ENCODE measurements at regions not wholly inside any gene's neighbourhood (a gene's known extent, or its start where the extent isn't known, plus 50 kb on each side); places are given as distances from the start of the nearest gene placed in this dataset.

GRCh38 chr10:121171825-121172787 lies 320.9 kb downstream of the WDR11 start:
- DNase-seq (ENCODE audit: low read depth in 2 of 2) = no peak

GRCh38 chr10:121179006-121179405 lies 327.8 kb downstream of the WDR11 start:
- DNase-seq (ENCODE audit: low read depth in 2 of 2) = no peak

DNA sequence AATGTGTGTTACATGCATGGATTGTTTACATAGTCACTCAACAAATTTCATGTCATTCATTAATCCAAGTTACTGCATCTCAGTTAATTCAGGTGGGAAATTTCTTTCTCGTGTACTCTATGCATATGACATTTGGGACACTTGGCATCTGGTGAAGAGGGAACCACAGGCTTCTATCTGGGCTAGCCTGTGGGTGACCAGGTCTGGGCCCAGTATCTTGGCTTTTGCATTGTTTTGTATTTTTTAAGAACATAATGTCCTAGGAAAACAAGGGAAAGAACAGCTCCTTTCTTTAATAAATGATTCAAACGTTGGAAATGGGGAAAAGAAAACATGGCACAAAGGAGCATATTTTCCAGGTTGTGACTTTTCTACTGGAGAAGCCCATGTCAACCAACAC lies 331.1 kb downstream of the WDR11 start:
- DNase-seq (ENCODE audit: low read depth in 2 of 2) = no peak

DNA sequence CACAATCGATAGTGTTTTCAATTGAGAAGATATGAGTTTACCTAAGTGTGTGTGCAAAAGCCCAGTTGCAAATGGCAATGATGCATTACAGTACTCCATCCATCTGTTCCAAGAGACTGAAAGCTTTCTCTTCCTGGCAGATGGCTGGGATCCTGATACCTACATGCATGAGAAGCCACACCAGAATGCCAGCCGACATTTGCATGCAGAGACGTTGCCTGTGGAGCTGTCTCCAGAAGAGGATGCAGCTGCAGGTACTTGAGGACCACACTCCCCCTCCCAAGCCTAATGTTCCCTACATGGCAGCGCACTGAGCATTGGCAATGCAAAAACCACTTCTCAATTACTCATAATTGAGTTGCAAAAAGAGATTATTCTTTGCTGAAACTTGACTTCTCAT lies 332.1 kb downstream of the WDR11 start:
- no peak for DNase-seq (ENCODE audit: low read depth in 2 of 2)

DNA sequence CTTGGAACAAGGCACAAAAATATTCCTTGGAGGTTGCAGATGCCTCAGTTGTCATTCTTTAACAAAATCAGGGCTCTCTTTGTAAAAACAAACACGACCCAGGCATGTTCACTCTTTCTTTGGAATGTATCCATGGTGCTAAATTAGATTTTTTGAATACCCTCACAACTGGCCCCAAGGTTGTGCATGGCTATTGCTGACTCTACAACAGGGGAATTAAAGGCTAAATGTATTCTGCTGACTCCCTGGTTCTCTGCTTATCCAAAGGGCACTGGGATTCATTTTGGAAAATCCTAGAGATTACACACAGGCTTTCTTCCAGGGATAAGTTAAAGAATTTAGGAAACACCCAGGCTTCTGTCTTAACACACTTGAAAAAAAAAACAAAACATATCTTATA lies 332.5 kb downstream of the WDR11 start:
- no peak for DNase-seq (ENCODE audit: low read depth in 2 of 2)

- no peak for DNase-seq (ENCODE audit: low read depth in 2 of 2)
These were observed 334.8 kb downstream of the WDR11 start for GRCh38 chr10:121185816-121186455.

- no peak for DNase-seq (ENCODE audit: low read depth in 2 of 2)
These were observed 336.2 kb downstream of the WDR11 start for GRCh38 chr10:121187391-121187790.

DNA sequence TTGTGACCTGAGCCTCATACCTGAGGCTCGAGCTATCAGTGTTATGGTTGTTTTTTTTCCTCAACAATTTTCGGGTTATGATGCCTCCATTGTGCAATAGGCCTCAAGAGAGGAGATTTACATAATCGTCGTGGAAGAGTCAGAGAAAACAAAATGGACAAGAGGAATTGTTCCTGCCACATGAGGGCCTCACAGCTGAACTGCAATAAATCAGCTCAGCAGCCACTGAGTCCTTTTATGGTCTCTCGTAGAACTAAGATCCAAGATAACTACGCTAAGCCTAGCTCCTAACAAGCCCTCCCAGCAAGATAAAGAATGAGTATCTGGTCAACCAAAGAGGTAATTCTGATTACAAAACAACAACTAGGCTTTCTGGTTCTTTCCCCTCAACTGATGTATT lies 336.8 kb downstream of the WDR11 start:
- DNase-seq (ENCODE audit: low read depth in 2 of 2) = no peak

DNA sequence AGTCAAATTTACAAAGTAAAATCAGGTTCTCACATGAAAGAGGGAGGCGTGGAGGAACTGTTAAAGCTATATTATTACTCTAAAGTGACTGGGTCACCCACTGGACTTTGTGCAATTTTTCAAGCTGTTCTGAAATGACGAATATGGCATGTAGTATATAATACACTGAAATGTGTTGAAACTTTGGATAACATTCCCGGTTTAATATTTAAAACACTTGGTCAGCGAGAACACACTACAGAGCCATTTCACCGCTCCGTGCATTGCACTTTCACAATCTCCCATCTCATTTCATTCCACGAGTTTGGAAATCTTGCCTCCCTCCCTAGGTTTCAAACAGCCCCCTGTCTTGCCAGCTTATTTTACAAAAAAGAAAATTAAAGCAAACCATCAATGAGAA lies 337.9 kb downstream of the WDR11 start:
- DNase-seq (ENCODE audit: low read depth in 2 of 2) = no peak

DNA sequence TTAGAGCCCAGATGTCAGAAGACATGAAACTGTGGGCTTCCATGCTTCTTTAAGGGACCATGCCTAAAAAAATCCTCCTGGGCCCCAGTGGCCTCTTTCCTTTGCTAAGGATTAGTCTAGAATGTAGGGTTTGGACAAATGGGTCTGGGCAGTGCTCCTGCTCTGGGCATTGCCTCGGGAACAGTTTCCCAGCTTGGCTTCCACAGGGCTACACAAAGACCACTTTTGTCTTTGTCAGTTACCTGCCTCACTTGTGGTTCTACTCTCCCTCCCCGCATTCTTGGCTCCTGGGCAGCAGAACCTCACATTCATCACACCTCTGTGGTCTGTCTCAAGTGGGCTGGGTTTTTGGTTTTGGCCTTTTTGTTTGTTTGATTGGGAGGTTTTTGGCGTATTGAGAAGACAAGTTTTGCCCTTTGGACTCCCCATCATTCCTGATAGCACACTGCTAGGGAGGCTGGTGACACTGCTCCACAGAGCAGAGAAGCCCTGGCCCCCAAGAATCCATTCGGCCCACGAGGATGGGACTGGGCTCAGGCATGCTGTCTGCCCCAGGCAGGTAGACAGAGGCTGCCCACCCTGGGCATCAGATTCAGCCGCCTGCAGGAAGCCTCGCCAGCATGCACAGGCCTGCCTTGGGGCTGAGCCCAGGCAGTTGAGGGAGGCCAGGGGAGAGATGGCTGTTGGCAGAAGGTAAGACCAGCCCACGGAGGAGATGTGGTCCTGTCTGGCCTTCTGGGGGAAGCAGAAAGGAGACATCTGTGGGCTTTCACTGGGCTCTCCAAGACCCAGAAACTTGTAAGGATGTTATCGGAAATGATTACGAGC lies 343.7 kb downstream of the WDR11 start:
- no peak for DNase-seq (ENCODE audit: low read depth in 2 of 2)

DNA sequence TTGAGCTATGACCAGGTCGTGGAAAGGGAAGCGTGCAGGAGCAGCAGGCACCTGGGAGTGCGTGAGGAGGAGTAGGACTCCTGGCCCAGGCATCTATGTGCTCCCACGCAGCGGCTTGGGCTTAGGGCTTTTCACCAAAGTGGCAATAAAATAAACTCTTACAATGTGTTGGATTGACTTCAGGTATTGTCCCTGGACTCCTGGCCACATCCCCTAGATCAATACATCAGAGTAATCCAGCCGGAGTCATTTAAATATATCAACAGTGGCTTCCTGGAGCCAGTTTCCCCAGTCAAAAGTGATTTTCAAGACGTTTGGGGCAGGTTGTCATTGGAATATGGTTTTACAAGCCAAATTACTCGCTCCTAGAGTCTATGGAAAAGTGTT lies 344.4 kb downstream of the WDR11 start:
- no peak for DNase-seq (ENCODE audit: low read depth in 2 of 2)

DNA sequence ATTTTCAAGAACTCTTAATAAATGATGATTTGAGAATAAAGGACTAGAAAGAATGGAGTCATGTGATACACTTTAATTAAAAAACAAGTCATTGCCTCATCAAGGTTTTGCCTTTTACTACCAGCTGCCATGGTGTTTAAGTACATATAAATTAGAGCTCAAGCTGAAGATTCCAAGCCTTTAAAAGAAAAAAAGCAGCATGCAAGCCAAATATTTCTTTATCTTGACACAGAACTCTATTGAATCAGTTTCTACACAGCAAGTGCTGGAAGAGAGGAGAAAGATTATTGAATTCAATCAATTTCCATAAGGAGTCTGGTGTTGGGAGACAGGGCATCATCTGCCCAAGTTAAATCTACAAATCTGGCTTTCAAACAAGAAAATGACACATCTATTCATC lies 347.9 kb downstream of the WDR11 start:
- DNase-seq (ENCODE audit: low read depth in 2 of 2) = no peak

- no peak for DNase-seq (ENCODE audit: low read depth in 2 of 2)
These were observed 354.5 kb downstream of the WDR11 start for GRCh38 chr10:121205625-121206024.

GRCh38 chr10:121211446-121211845 lies 360.3 kb downstream of the WDR11 start:
- DNase-seq (ENCODE audit: low read depth in 2 of 2) = no peak

DNA sequence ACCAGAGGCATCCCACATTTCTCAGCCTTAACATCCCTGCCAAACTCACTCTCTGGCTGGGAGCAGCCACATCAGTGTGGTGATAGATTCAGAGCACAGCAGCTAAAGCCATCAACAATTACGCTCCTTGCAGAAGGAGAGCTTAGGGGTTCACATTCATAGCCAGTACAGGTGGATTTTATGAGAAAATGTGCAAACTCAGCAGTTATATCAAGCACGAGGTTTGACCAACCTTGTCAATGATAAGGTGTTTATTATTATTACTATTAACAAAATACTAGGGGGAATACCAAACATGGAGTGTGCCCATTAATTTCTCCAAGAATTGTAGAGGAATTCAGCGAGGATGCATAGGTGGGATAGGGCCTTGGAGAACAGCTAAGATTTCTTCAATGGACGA lies 362.3 kb downstream of the WDR11 start:
- DNase-seq (ENCODE audit: low read depth in 2 of 2) = no peak

DNA sequence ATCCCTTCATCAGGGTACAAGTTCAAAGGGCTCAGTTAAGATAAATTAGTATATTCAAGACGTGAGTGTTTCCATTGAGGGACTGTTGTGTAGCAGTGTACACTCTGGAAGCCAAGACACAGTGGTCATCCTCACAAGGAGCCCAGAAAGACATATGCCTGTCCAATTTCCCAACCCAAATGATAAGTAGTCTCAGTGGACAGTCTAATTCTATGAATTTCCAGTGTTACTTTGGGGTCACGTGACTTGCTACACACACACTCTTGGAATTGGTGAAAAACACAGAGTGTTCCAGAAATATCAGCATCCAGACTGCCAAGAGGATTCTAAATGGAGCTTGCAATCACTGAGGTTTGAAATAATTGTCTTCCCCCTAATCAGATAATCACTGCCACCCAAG lies 365.1 kb downstream of the WDR11 start:
- no peak for DNase-seq (ENCODE audit: low read depth in 2 of 2)

DNA sequence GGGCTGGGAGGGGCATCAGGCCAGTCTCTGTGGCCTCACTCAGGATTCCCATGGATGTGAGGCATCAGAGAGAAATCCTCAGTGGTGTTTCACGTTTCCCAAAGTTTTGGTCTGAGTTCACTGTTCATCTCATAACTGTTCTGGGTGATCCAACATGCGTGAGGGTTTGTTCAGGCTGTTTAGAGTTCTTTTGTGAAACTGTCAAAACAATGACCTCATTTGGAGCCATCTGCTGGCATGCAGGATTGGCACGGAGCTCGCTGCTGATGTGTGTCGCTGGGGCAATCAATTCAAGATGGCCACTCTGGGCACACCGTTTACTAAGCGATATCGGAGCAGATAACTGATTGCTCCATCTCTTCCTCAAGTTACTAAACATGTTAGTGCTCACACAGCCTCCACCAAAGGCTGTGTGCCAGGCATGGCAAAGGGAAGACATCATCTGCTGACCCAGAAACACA lies 365.6 kb downstream of the WDR11 start:
- DNase-seq (ENCODE audit: low read depth in 2 of 2) = no peak

GRCh38 chr10:121217331-121217730 lies 366.2 kb downstream of the WDR11 start:
- no peak for DNase-seq (ENCODE audit: low read depth in 2 of 2)

GRCh38 chr10:121221072-121221471 lies 369.9 kb downstream of the WDR11 start:
- no peak for DNase-seq (ENCODE audit: low read depth in 2 of 2)

GRCh38 chr10:121221991-121222390 lies 370.8 kb downstream of the WDR11 start:
- DNase-seq (ENCODE audit: low read depth in 2 of 2) = no peak

GRCh38 chr10:121222842-121223241 lies 371.7 kb downstream of the WDR11 start:
- no peak for DNase-seq (ENCODE audit: low read depth in 2 of 2)

DNA sequence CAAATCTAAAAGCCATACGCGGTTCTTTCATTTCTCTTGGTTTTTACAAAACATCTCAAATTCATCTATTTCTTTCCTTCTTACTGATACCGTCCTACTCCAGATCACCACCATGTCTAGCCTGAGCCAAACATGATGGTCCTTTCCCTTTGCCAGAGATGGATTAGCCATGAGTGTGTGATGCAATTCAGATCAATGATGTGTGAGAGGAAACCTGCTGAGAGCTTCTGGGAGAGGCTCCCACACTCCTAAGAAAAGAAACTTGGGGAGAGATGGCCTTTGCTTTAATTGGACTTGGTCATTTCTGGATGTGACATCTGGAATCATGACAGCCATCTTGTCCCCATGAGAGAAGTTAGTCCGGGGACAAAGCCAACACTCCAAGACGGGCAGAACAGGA lies 367.2 kb downstream of the FGFR2 start:
- no peak for DNase-seq (ENCODE audit: low read depth in 2 of 2)
